ENCODE measurements at regions not wholly inside any gene's neighbourhood (a gene's known extent, or its start where the extent isn't known, plus 50 kb on each side); places are given as distances from the start of the nearest gene placed in this dataset.

GRCh38 chr4:67333664-67334063, 211.6 kb downstream of the CENPC start:
- TF ChIP-seq CTCF (conservative IDR thresholded peaks at IDR 0.05; ENCODE audit: low read depth, low read length) (no peak), EZH2 (IDR thresholded peaks at IDR 0.05; ENCODE audit: borderline replicate concordance, low read depth, low read length, poor library complexity, severe bottlenecking) (no peak)
